Activated CD8-positive, alpha-beta T cell treated with anti-CD3 and anti-CD28 coated beads for 36 hours (primary cell): ENCODE measurements at regions not wholly inside any gene's neighbourhood (a gene's known extent, or its start where the extent isn't known, plus 50 kb on each side); places are given as distances from the start of the nearest gene placed in this dataset.

Source experiments
- ATAC-seq: fragments of 200-7000 bp; cut with Tn5 transposase; one replicate; pipeline ENCODE4 v1.10.0; 2021; ENCODE audit warnings: mild to moderate bottlenecking, moderate library complexity
- CTCF ChIA-PET: fragments of 350-600 bp; sonication (Branson Sonifier 250); formaldehyde crosslinking; loops from one replicate; lab custom pipeline; 2021; ENCODE audit warnings: antibody characterized with exemption; lab: Charles Lee
- POLR2A ChIA-PET: fragments of 350-600 bp; sonication (Branson Sonifier 250); formaldehyde crosslinking; loops from one replicate; lab custom pipeline; 2021; ENCODE audit warnings: antibody characterized with exemption; lab: Charles Lee
- DNase-seq: peaks from one replicate; pipeline ENCODE4 v3.0.0-alpha.2; 2020
- H3K27ac Mint-ChIP-seq: one replicate; pipeline ENCODE4 v1.8.0; 2021; ENCODE audit warnings: mild to moderate bottlenecking, mixed read lengths
- H3K27me3 Mint-ChIP-seq: one replicate; pipeline ENCODE4 v1.8.0; 2021; ENCODE audit warnings: mixed read lengths
- H3K36me3 Mint-ChIP-seq: one replicate; pipeline ENCODE4 v1.8.0; 2021; ENCODE audit warnings: low read depth, mixed read lengths
- H3K4me1 Mint-ChIP-seq: one replicate; pipeline ENCODE4 v1.8.0; 2021; ENCODE audit warnings: low read depth, mixed read lengths
- H3K4me3 Mint-ChIP-seq: one replicate; pipeline ENCODE4 v1.8.0; 2021; ENCODE audit warnings: mild to moderate bottlenecking, moderate library complexity, mixed read lengths
- H3K9me3 Mint-ChIP-seq: one replicate; pipeline ENCODE4 v1.8.0; 2021; ENCODE audit warnings: mixed read lengths
- intact Hi-C: fragments of 100-400 bp; cut with micrococcal nuclease; formaldehyde crosslinking; loops from one replicate; pipeline ENCODE4 v1.10.0; 2022
- TF ChIP-seq, protein P1 (sequence below): fragments of 200-600 bp; IDR thresholded peaks from one replicate; pipeline ENCODE4 v1.8.0; 2022; ENCODE audit warnings: antibody characterized with exemption, mild to moderate bottlenecking

DNA sequence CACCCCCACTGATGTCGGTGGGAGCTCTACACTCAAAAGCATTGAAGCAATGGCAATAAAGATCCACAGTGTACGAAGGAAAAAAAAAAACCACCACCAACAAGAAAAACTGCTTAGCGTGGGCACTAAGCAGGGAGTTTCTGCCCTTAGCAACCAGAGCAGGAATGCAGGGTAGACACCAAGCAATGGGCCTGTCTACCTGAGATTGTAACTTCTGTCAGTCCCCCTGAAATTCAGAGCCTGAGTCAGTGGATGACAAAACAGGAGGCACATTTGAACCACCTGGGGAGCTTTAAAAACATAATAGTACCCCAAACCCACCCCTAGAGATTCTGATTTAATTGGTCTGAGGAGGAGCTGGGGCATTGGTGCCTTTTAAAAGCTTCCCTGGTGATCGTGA lies 275.2 kb downstream of the SATB1 start:
- Mint-ChIP-seq H3K36me3 (no peaks in the 10 kb centered on the region), H3K4me1 (no peaks in the 10 kb centered on the region), H3K9me3 (no peaks in the 10 kb centered on the region), H3K27ac (no peak overlapping the region), H3K27me3 (no peaks in the 10 kb centered on the region), H3K4me3 (no peak overlapping the region)
- TF ChIP-seq, protein P1, sequence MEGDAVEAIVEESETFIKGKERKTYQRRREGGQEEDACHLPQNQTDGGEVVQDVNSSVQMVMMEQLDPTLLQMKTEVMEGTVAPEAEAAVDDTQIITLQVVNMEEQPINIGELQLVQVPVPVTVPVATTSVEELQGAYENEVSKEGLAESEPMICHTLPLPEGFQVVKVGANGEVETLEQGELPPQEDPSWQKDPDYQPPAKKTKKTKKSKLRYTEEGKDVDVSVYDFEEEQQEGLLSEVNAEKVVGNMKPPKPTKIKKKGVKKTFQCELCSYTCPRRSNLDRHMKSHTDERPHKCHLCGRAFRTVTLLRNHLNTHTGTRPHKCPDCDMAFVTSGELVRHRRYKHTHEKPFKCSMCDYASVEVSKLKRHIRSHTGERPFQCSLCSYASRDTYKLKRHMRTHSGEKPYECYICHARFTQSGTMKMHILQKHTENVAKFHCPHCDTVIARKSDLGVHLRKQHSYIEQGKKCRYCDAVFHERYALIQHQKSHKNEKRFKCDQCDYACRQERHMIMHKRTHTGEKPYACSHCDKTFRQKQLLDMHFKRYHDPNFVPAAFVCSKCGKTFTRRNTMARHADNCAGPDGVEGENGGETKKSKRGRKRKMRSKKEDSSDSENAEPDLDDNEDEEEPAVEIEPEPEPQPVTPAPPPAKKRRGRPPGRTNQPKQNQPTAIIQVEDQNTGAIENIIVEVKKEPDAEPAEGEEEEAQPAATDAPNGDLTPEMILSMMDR = no peak
- intact Hi-C loops = no loop called here
- ATAC-seq (no peak), DNase-seq (no peak)
- ChIA-PET POLR2A (interaction anchor here (0.6 kb wide), 1 partner anchor 1526 kb away, joined by 3 read pairs; no protein-coding TSS in a partner anchor), CTCF (interaction anchor here (1.3 kb wide), 1 partner anchor 308 kb away, joined by 3 read pairs; no protein-coding TSS in a partner anchor)

DNA sequence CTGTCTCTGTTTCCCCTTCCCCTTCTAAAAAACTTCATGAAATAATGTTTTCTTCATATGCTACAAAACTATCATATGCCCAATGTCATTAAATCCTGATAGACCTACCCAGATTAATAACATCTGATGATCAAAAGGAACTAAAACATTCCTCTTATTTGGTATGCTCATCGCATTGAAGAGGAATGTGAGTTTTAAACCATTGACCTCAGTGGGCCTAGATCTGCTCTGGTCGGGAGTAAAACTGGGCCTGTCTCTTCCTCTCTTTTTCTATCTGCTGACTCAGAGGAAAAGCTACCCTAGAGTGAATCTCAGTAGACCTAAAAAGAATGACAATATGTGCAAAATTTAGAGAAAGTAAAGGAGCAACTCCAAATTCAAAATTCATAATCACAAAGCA lies 275.8 kb downstream of the SATB1 start:
- no peaks in the 10 kb centered on the region for H3K36me3 Mint-ChIP-seq
- no peaks in the 10 kb centered on the region for H3K4me1 Mint-ChIP-seq
- intact Hi-C loops = no loop called here
- H3K9me3 Mint-ChIP-seq = no peaks in the 10 kb centered on the region
- ChIA-PET POLR2A (no interaction called here), CTCF (no interaction called here)
- no peaks in the 10 kb centered on the region for H3K27me3 Mint-ChIP-seq
- H3K27ac Mint-ChIP-seq = no peak overlapping the region
- ATAC-seq (no peak), DNase-seq (no peak)
- TF ChIP-seq, protein P1 = no peak
- H3K4me3 Mint-ChIP-seq = no peak overlapping the region

DNA sequence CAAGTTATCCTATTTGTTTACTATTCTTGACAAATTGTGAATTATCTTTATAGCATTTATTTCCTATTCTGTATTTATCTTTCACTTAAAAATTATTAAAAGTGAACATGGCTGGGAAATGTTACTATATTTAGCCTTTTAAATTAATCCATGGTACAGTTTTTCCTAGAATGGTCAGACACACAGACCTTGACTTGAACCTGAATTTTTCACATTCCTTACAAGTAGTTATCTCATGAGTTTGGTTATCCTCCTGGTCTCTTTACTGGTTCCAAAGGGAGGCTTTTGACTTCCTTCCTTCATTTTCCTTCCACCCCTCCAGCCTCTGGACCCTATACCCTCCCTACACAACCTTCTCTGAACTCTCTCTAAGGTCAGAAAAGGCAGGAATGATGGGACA lies 280.6 kb downstream of the SATB1 start:
- ATAC-seq = no peak
- H3K9me3 Mint-ChIP-seq = no peaks in the 10 kb centered on the region
- CTCF ChIA-PET = no interaction called here
- no peak overlapping the region for H3K27ac Mint-ChIP-seq
- H3K27me3 Mint-ChIP-seq = no peaks in the 10 kb centered on the region
- POLR2A ChIA-PET = no interaction called here
- H3K4me1 Mint-ChIP-seq = no peaks in the 10 kb centered on the region
- DNase-seq = no peak
- no peaks in the 10 kb centered on the region for H3K36me3 Mint-ChIP-seq
- TF ChIP-seq, protein P1 = no peak
- intact Hi-C loops = no loop called here
- H3K4me3 Mint-ChIP-seq = no peak overlapping the region

DNA sequence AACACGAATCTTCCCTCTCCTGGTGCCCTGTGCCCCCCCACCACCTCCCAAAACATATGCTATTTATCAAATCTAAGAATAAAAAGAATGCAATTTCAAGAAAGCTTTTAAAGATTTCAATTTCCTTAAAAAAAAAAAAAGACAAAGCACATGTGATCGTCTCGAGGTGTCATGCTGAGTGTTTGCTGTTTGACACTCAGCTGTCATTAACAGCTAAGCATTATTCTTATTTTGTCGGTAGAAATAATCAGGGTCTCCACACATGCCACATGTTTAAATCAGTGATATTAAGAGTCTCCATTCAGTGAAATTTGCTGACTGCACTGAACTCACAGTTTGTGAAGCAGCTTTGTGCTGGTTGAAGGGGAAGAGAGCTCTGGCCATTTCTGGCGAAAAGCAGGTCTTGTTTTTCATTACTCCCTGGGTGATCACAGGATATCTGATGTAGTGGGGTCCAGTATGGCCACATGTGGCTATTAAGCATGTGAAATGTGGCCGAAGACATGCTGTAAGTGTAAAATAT lies 281.8 kb downstream of the SATB1 start:
- Mint-ChIP-seq H3K27ac (no peak overlapping the region), H3K9me3 (no peaks in the 10 kb centered on the region), H3K36me3 (no peaks in the 10 kb centered on the region), H3K27me3 (no peaks in the 10 kb centered on the region), H3K4me1 (no peaks in the 10 kb centered on the region), H3K4me3 (no peak overlapping the region)
- ChIA-PET POLR2A (no interaction called here), CTCF (interaction anchor here (0.7 to 0.8 kb wide), 2 partner anchors 10 to 149 kb away, joined by 3 read pairs; no protein-coding TSS in a partner anchor)
- TF ChIP-seq, protein P1 = no peak
- ATAC-seq (no peak), DNase-seq (no peak)
- intact Hi-C loops = no loop called here

DNA sequence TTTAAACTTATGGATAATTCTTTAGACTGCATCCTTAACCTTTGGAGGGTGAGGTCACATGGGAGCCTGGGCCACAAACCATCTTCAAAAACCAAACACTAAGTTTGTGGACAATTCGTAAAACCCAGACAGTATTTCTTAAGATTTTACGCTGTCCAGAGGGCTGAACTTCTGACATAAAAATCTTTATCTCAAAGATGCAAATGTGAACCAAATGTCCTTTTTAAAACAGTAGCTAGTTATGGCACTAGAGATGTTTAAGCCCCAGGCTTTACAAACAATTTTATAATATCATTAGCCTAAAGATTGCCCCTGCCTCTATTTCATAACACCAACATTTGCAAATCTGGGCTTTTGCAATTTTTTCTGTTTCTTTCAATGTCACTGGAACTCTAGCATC lies 287.2 kb downstream of the SATB1 start:
- intact Hi-C loops = no loop called here

More for the DNA sequence above, 287.2 kb downstream of the SATB1 start:
- Mint-ChIP-seq H3K9me3 (no peaks in the 10 kb centered on the region), H3K36me3 (no peaks in the 10 kb centered on the region), H3K27me3 (no peaks in the 10 kb centered on the region), H3K4me3 (no peak overlapping the region), H3K27ac (no peak overlapping the region), H3K4me1 (peaks cover 6% of the 10 kb centered on the region)
- TF ChIP-seq, protein P1 = no peak
- CTCF ChIA-PET = no interaction called here
- POLR2A ChIA-PET = no interaction called here
- DNase-seq (no peak), ATAC-seq (no peak)
